K562 (cell line): ENCODE measurements at regions not wholly inside any gene's neighbourhood (a gene's known extent, or its start where the extent isn't known, plus 50 kb on each side); places are given as distances from the start of the nearest gene placed in this dataset.

Source experiments
- ATAC-seq: fragments of 200-7000 bp; cut with Tn5 transposase; 3 replicates; pipeline ENCODE4 v1.9.1; 2020; ENCODE audit warnings: moderate library complexity
- BruUV-seq: library from RNA; stranded (reverse); fragments of 400-500 nt; replicated peaks from 2 replicates; lab custom pipeline; 2021; lab: Mats Ljungman, UMichigan
- CTCF ChIA-PET: fragments of 300-600 bp; formaldehyde crosslinking; extraction: SDS; loops from one replicate; lab custom pipeline; 2021; ENCODE audit warnings: low intra/inter-chr PET ratio; lab: Yijun Ruan, JAX
- POLR2A ChIA-PET: fragments of 300-600, 350-650 bp; sonication (Branson Sonifier 250); formaldehyde crosslinking; extraction: SDS; loops from one replicate; lab custom pipeline; 2021; ENCODE audit warnings: antibody characterized with exemption, inconsistent platforms; lab: Yijun Ruan, JAX
- DNase-seq, 4 experiments: peaks; one replicate each; pipeline versions ENCODE4 v3.0.0 to v3.0.0-alpha.2; 2011 to 2018; ENCODE audit warnings: low spot score in 3 of 4, mixed read lengths in 3 of 4; ENCODE audit errors: extremely low read depth in 1 of 4
- FAIRE-seq: peaks from 2 replicates; lab custom pipeline; 2011; peaks lifted over from hg19 to GRCh38; lab: Jason Lieb, UNC
- H2AFZ ChIP-seq: 2 replicates; pipeline ENCODE4 v1.6.0; 2011; ENCODE audit warnings: low read depth, low read length, control low read depth, inconsistent platforms
- H3K27ac ChIP-seq: fragments of 200-600 bp; 3 replicates; pipeline ENCODE4 v1.8.0; 2011; ENCODE audit warnings: low read depth, mild to moderate bottlenecking, control low read depth, inconsistent platforms, low read length, moderate library complexity, mixed read lengths; ENCODE audit errors: extremely low read depth
- H3K27me3 ChIP-seq, 2 experiments: fragments of 300-600 bp in 1 of 2; 2 replicates in 1 of 2; 3 replicates in 1 of 2; pipeline versions ENCODE4 v1.6.0 to v1.8.0; 2011; ENCODE audit warnings: inconsistent platforms in 2 of 2, low read length in 2 of 2, mild to moderate bottlenecking in 1 of 2, mixed read lengths in 1 of 2, moderate library complexity in 1 of 2; ENCODE audit not compliant: control insufficient read depth in 2 of 2, insufficient read depth in 2 of 2
- H3K36me3 ChIP-seq: fragments of 300-600 bp; 3 replicates; pipeline ENCODE4 v1.8.0; 2011; ENCODE audit warnings: mild to moderate bottlenecking, low read length, inconsistent platforms; ENCODE audit not compliant: control insufficient read depth, insufficient read depth
- H3K4me1 ChIP-seq, 2 experiments: fragments of 200-600 bp in 1 of 2; replicated peaks in 1 of 2; 2 replicates in 1 of 2; 3 replicates in 1 of 2; pipeline versions ENCODE4 v1.5.1 to v1.8.0; 2011; ENCODE audit warnings: inconsistent platforms in 2 of 2, low read length in 2 of 2, mild to moderate bottlenecking in 1 of 2, mixed read lengths in 1 of 2, moderate library complexity in 1 of 2; ENCODE audit not compliant: control insufficient read depth in 2 of 2, insufficient read depth in 2 of 2
- H3K4me2 ChIP-seq: 2 replicates; pipeline ENCODE4 v1.6.1; 2011; ENCODE audit warnings: low read length, control low read depth, inconsistent platforms, mixed read lengths; ENCODE audit not compliant: insufficient read depth
- H3K4me3 ChIP-seq: fragments of 200-600 bp; sonication (generic), shearing (Covaris generic); 2 replicates; pipeline ENCODE4 v1.5.1; 2016; ENCODE audit warnings: control low read depth, inconsistent platforms
- H3K79me2 ChIP-seq: fragments of 200-600 bp; 3 replicates; pipeline ENCODE4 v1.8.0; 2011; ENCODE audit warnings: low read length, inconsistent platforms; ENCODE audit not compliant: control insufficient read depth, insufficient read depth
- H3K9ac ChIP-seq, 2 experiments: 2 replicates each; pipeline versions ENCODE4 v1.6.0 to v1.6.1; 2011; ENCODE audit warnings: low read depth in 2 of 2, low read length in 2 of 2, control low read depth in 1 of 2, inconsistent platforms in 1 of 2, mild to moderate bottlenecking in 1 of 2, mixed read lengths in 1 of 2; ENCODE audit not compliant: insufficient read depth in 1 of 2
- H3K9me1 ChIP-seq: one replicate; pipeline ENCODE4 v1.6.0; 2011; ENCODE audit warnings: inconsistent platforms, mild to moderate bottlenecking, low read length, moderate library complexity; ENCODE audit not compliant: control insufficient read depth, insufficient read depth
- H3K9me3 ChIP-seq: replicated peaks from 2 replicates; pipeline ENCODE4 v1.5.1; 2011; ENCODE audit warnings: low read depth, low read length, inconsistent platforms; ENCODE audit not compliant: control insufficient read depth, insufficient read depth
- H4K20me1 ChIP-seq: replicated peaks from 2 replicates; pipeline ENCODE4 v1.6.1; 2011; ENCODE audit warnings: low read length, inconsistent platforms, mixed read lengths; ENCODE audit not compliant: control insufficient read depth, insufficient read depth
- EZH2 ChIP-seq: IDR thresholded peaks from 2 replicates; pipeline ENCODE4 v1.6.1; 2012; ENCODE audit warnings: low read depth, mild to moderate bottlenecking, inconsistent platforms, low read length, borderline replicate concordance
- ID3 ChIP-seq, 2 experiments: fragments of 250-450 bp in 1 of 2; fragments of 450-650 bp in 1 of 2; sonication (Bioruptor Pico) in 1 of 2; IDR thresholded peaks; 2 replicates each; pipeline versions ENCODE4 v1.6.1 to v1.8.0; 2016 to 2021; ENCODE audit warnings: mild to moderate bottlenecking in 2 of 2, moderate library complexity in 2 of 2, missing compliant biosample characterization in 1 of 2, missing genetic modification characterization in 1 of 2
- NFRKB ChIP-seq: fragments of 450-650 bp; IDR thresholded peaks from 2 replicates; pipeline ENCODE4 v1.6.1; 2016; ENCODE audit warnings: low read depth
- ZNF24 ChIP-seq: fragments of 450-650 bp; IDR thresholded peaks from 2 replicates; pipeline ENCODE4 v1.6.1; 2016
- WGBS: fragments of 100-300 bp; shearing (Covaris generic); methylation state at CpG from one replicate; pipeline ENCODE4 v1.1.6; 2016; ENCODE audit warnings: low coverage, mixed read lengths; ENCODE audit not compliant: insufficient coverage; ENCODE audit errors: missing lambda C conversion rate; 5-methylcytosine and 5-hydroxymethylcytosine counted together
- in situ Hi-C: fragments of 300-500 bp; cut with MboI; formaldehyde crosslinking; loops from 4 replicates; pipeline ENCODE4 v1.15.0; 2018; ENCODE audit warnings: inconsistent platforms, mixed read lengths
- intact Hi-C: fragments of 100-400 bp; cut with micrococcal nuclease; formaldehyde crosslinking; loops from 2 replicates; pipeline ENCODE4 v1.14.2; 2022

DNA sequence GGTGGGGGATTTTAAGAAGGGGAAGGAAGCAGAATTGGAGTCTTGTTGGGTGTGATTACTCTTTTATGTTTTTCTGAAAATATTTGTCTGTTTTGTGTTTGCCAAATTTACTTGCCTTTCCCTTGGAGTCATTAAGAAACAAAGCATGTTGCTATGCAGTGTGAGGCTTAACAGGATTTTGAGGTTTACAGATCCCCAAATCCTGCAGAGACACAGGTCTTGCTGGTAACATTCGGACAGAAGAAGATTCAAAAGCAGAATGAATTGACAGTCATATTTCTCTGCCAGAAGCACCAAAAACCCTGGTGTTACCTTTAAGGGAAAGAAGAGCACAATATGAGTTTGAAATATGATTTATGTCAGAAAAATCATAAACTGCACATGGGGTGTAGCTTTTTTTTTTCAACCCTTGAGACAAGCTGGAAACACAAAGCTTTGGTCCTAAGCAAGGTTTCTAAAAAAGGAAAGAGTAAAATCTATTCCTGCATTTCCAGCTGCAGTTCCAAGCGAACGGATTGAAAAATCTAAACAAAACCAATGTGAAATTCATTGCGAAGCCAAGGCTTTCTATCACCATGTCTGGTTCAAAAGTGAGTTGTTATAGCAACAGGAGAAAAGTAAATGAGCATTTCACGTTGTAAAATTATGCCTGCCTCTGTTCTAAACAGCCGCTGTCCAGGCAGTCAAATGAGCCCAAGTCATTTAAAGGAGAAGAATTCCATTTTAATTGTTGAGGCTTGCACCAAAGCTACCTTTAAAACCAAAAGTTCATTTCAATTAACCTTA is 358.9 kb upstream of the SASH1 start:
- Histone ChIP-seq H3K79me2 (no peaks in the 10 kb centered on the region), H3K9me1 (no peaks in the 10 kb centered on the region), H3K4me2 (no peak overlapping the region), H3K4me1 (no peaks in the 10 kb centered on the region), H2AFZ (no peak overlapping the region), H3K4me3 (no peak overlapping the region), H4K20me1 (no peaks in the 10 kb centered on the region; the same call in 1 of the 2 replicates), H3K9ac (no peak overlapping the region), H3K36me3 (no peaks in the 10 kb centered on the region), H3K9me3 (no peaks in the 10 kb centered on the region), H3K27ac (no peak overlapping the region), H3K27me3 (peaks cover 4 to 10% of the 10 kb centered on the region in 2 experiments; a peak in 4 of 5 replicates)
- FAIRE-seq (no peak), DNase-seq (no peak), ATAC-seq (no peak)
- intact Hi-C loops: loop anchor here (10.0 kb wide), 1 partner anchor 191 kb away; no protein-coding TSS in a partner anchor
- WGBS: 17% methylated on average over 6 of the region's 6 CpGs
- ChIA-PET POLR2A (interaction anchor here (1.5 kb wide), 1 partner anchor 9 kb away, joined by 4 read pairs; no protein-coding TSS in a partner anchor), CTCF (no interaction called here)
- no TSS peak for BruUV-seq
- in situ Hi-C loops: no loop called here
- TF ChIP-seq ID3 (CRISPR knock-in tag; IDR thresholded peaks at IDR 0.05): no peak
- TF ChIP-seq ID3 (tag; IDR thresholded peaks at IDR 0.05): no peak
- TF ChIP-seq ZNF24: no peak
- no peak for TF ChIP-seq EZH2
- TF ChIP-seq NFRKB: no peak
